Vagina (tissue), 2 donors: ENCODE measurements at regions not wholly inside any gene's neighbourhood (a gene's known extent, or its start where the extent isn't known, plus 50 kb on each side); places are given as distances from the start of the nearest gene placed in this dataset.

Experiments used
- DNase-seq, 2 donors: peaks; one replicate each; pipeline ENCODE4 v3.0.0-alpha.2; 2017; ENCODE audit errors: extremely low spot score in 2 of 2
- H3K27ac ChIP-seq: fragments of 200-600 bp; sonication (generic); one replicate; pipeline ENCODE4 v1.5.1; 2019
- H3K27me3 ChIP-seq: fragments of 200-600 bp; sonication (generic); one replicate; pipeline ENCODE4 v1.5.1; 2019
- H3K36me3 ChIP-seq, 2 donors: fragments of 200-600 bp; sonication (generic); one replicate each; pipeline ENCODE4 v1.5.1; 2017 to 2019
- H3K4me1 ChIP-seq: fragments of 200-600 bp; sonication (generic); one replicate; pipeline ENCODE4 v1.5.1; 2019
- H3K4me3 ChIP-seq, 2 donors: fragments of 200-600 bp; sonication (generic); 1 replicate in 1 of 2; 2 replicates in 1 of 2; pipeline ENCODE4 v1.5.1; 2016 to 2019
- H3K9me3 ChIP-seq: fragments of 200-600 bp; sonication (generic); one replicate; pipeline ENCODE4 v1.5.1; 2019
- CTCF ChIP-seq, 3 experiments: fragments of 450-650 bp in 2 of 3; fragments of 200-600 bp in 1 of 3; sonication (generic) in 1 of 3; IDR thresholded peaks; one replicate each; pipeline ENCODE4 v1.5.1; 2017 to 2019; ENCODE audit warnings: antibody characterized with exemption in 3 of 3, mild to moderate bottlenecking in 2 of 3, moderate library complexity in 2 of 3
- POLR2A ChIP-seq, 2 donors: fragments of 450-650 bp; IDR thresholded peaks; one replicate each; pipeline ENCODE4 v1.6.1; 2017; ENCODE audit warnings: antibody characterized with exemption in 2 of 2, mild to moderate bottlenecking in 2 of 2, moderate library complexity in 2 of 2
- POLR2AphosphoS5 ChIP-seq, 2 donors: sonication (generic); formaldehyde crosslinking; IDR thresholded peaks; one replicate each; pipeline ENCODE4 v1.9.0; 2017; ENCODE audit warnings: antibody characterized with exemption in 2 of 2, mild to moderate bottlenecking in 2 of 2, low read depth in 1 of 2; ENCODE audit not compliant: insufficient read depth in 1 of 2
- intact Hi-C: fragments of 100-400 bp; cut with DNase I; formaldehyde crosslinking; loops from one replicate; pipeline ENCODE4 v1.15.1; 2023

GRCh38 chr1:69451196-69451595 lies 116.5 kb upstream of the LRRC7 start:
- intact Hi-C loops, result no loop called here
- no peaks in the 10 kb centered on the region for H3K36me3 ChIP-seq

GRCh38 chr1:69455718-69456117 lies 112.0 kb upstream of the LRRC7 start:
- H3K9me3 ChIP-seq, result no peaks in the 10 kb centered on the region
- H3K27me3 ChIP-seq, result no peaks in the 10 kb centered on the region
- TF ChIP-seq POLR2A (IDR thresholded peaks at IDR 0.05) (no peak), CTCF (IDR thresholded peaks at IDR 0.05) (no peak), POLR2AphosphoS5 (IDR thresholded peaks at IDR 0.05; ENCODE audit: insufficient read depth in 1 of 2, low read depth in 1 of 2) (no peak)
- intact Hi-C loops, result no loop called here
- H3K4me3 ChIP-seq, result no peak overlapping the region
- H3K4me1 ChIP-seq, result no peaks in the 10 kb centered on the region
- no peak overlapping the region for H3K27ac ChIP-seq
- no peaks in the 10 kb centered on the region for H3K36me3 ChIP-seq
- DNase-seq, result no peak

More at GRCh38 chr1:69451196-69451595, 116.5 kb upstream of the LRRC7 start:
- H3K27me3 ChIP-seq, result no peaks in the 10 kb centered on the region
- H3K4me1 ChIP-seq, result no peaks in the 10 kb centered on the region
- H3K9me3 ChIP-seq, result no peaks in the 10 kb centered on the region
- no peak for DNase-seq
- H3K4me3 ChIP-seq, result no peak overlapping the region
- TF ChIP-seq CTCF (IDR thresholded peaks at IDR 0.05), result no peak
- TF ChIP-seq POLR2A (IDR thresholded peaks at IDR 0.05), result no peak
- TF ChIP-seq POLR2AphosphoS5 (IDR thresholded peaks at IDR 0.05; ENCODE audit: insufficient read depth in 1 of 2, low read depth in 1 of 2), result no peak
- H3K27ac ChIP-seq, result no peak overlapping the region

GRCh38 chr1:69459244-69459643 lies 108.5 kb upstream of the LRRC7 start:
- no peak overlapping the region for H3K27ac ChIP-seq
- H3K27me3 ChIP-seq, result no peaks in the 10 kb centered on the region
- H3K9me3 ChIP-seq, result no peaks in the 10 kb centered on the region
- no peaks in the 10 kb centered on the region for H3K4me1 ChIP-seq
- H3K36me3 ChIP-seq, result no peaks in the 10 kb centered on the region
- no peak overlapping the region for H3K4me3 ChIP-seq
- no peak for TF ChIP-seq POLR2A (IDR thresholded peaks at IDR 0.05)
- no peak for TF ChIP-seq POLR2AphosphoS5 (IDR thresholded peaks at IDR 0.05; ENCODE audit: insufficient read depth in 1 of 2, low read depth in 1 of 2)
- TF ChIP-seq CTCF (IDR thresholded peaks at IDR 0.05), result no peak
- intact Hi-C loops, result no loop called here
- no peak for DNase-seq

GRCh38 chr1:69475021-69475420 lies 92.7 kb upstream of the LRRC7 start:
- TF ChIP-seq POLR2AphosphoS5 (IDR thresholded peaks at IDR 0.05; ENCODE audit: insufficient read depth in 1 of 2, low read depth in 1 of 2) (no peak), CTCF (IDR thresholded peaks at IDR 0.05) (no peak), POLR2A (IDR thresholded peaks at IDR 0.05) (no peak)
- H3K4me1 ChIP-seq, result no peaks in the 10 kb centered on the region
- intact Hi-C loops, result no loop called here

GRCh38 chr1:69479734-69480133 lies 88.0 kb upstream of the LRRC7 start:
- no peak overlapping the region for H3K4me3 ChIP-seq
- H3K4me1 ChIP-seq, result no peaks in the 10 kb centered on the region
- intact Hi-C loops, result no loop called here
- no peaks in the 10 kb centered on the region for H3K36me3 ChIP-seq
- no peaks in the 10 kb centered on the region for H3K27me3 ChIP-seq
- no peak for TF ChIP-seq POLR2AphosphoS5 (IDR thresholded peaks at IDR 0.05; ENCODE audit: insufficient read depth in 1 of 2, low read depth in 1 of 2)
- TF ChIP-seq CTCF (IDR thresholded peaks at IDR 0.05), result no peak
- TF ChIP-seq POLR2A (IDR thresholded peaks at IDR 0.05), result no peak
- H3K27ac ChIP-seq, result no peak overlapping the region
- DNase-seq, result no peak
- H3K9me3 ChIP-seq, result no peaks in the 10 kb centered on the region

More at GRCh38 chr1:69475021-69475420, 92.7 kb upstream of the LRRC7 start:
- Histone ChIP-seq H3K9me3 (no peaks in the 10 kb centered on the region), H3K27me3 (no peaks in the 10 kb centered on the region), H3K27ac (no peak overlapping the region), H3K4me3 (no peak overlapping the region), H3K36me3 (no peaks in the 10 kb centered on the region)
- no peak for DNase-seq
